Germinal center (tissue), 1 donor: ENCODE measurements at regions not wholly inside any gene's neighbourhood (a gene's known extent, or its start where the extent isn't known, plus 50 kb on each side); places are given as distances from the start of the nearest gene placed in this dataset.
"Not testable (repeated sequence)": the region's sequence is repeated elsewhere in the genome, so short reads cannot be mapped to it uniquely, and the experiment has no call there.

Experiments
- DNase-seq: peaks from one replicate; pipeline ENCODE4 v3.0.0; 2012; ENCODE audit warnings: mixed read lengths, low spot score

- DNase-seq, result no peak
These were observed 389.2 kb upstream of the EMCN start for GRCh38 chr4:100906973-100907372.

GRCh38 chr4:100900945-100901344 is 383.1 kb upstream of the EMCN start:
- DNase-seq, result not testable (repeated sequence)

- DNase-seq, result no peak
These were observed 382.3 kb upstream of the EMCN start for GRCh38 chr4:100900134-100900533.

- DNase-seq, result no peak
These were observed 381.0 kb upstream of the EMCN start for GRCh38 chr4:100898844-100899243.

GRCh38 chr4:100895556-100896197 is 377.9 kb upstream of the EMCN start:
- peak; percentile 18 for DNase-seq

- DNase-seq, result no peak
These were observed 376.6 kb upstream of the EMCN start for GRCh38 chr4:100894339-100894870.

GRCh38 chr4:100891808-100892207 is 374.0 kb upstream of the EMCN start:
- DNase-seq, result no peak

GRCh38 chr4:100889898-100890297 is 372.1 kb upstream of the EMCN start:
- DNase-seq, result no peak

- DNase-seq, result no peak
These were observed 371.6 kb upstream of the EMCN start for GRCh38 chr4:100889401-100889800.

GRCh38 chr4:100882661-100883060 is 364.8 kb upstream of the EMCN start:
- no peak for DNase-seq

GRCh38 chr4:100881283-100881682 is 363.5 kb upstream of the EMCN start:
- no peak for DNase-seq

- DNase-seq, result no peak
These were observed 362.2 kb upstream of the EMCN start for GRCh38 chr4:100880011-100880410.

GRCh38 chr4:100879471-100879870 is 361.6 kb upstream of the EMCN start:
- no peak for DNase-seq

GRCh38 chr4:100876546-100876945 is 358.7 kb upstream of the EMCN start:
- DNase-seq, result no peak

- DNase-seq, result no peak
These were observed 357.7 kb upstream of the EMCN start for GRCh38 chr4:100875296-100876068.

- DNase-seq, result no peak
These were observed 355.0 kb upstream of the EMCN start for GRCh38 chr4:100872811-100873210.

GRCh38 chr4:100870940-100871772 is 353.3 kb upstream of the EMCN start:
- DNase-seq, result no peak

GRCh38 chr4:100869276-100869675 is 351.5 kb upstream of the EMCN start:
- DNase-seq, result no peak

GRCh38 chr4:100868281-100868680 is 350.5 kb upstream of the EMCN start:
- DNase-seq, result not testable (repeated sequence)

- no peak for DNase-seq
These were observed 334.5 kb upstream of the EMCN start for GRCh38 chr4:100852326-100852725.

GRCh38 chr4:100849319-100849718 is 331.5 kb upstream of the EMCN start:
- no peak for DNase-seq

- no peak for DNase-seq
These were observed 331.0 kb upstream of the EMCN start for GRCh38 chr4:100848841-100849240.

GRCh38 chr4:100843910-100844309 is 326.1 kb upstream of the EMCN start:
- DNase-seq, result no peak
